AG08395 (cell line): ENCODE measurements at regions not wholly inside any gene's neighbourhood (a gene's known extent, or its start where the extent isn't known, plus 50 kb on each side); places are given as distances from the start of the nearest gene placed in this dataset.

Source experiments
- DNase-seq: peaks from one replicate; pipeline ENCODE4 v3.0.0; 2012; ENCODE audit warnings: mixed read lengths, low spot score

GRCh38 chr3:152054315-152054714 lies 180.9 kb downstream of the SUCNR1 start:
- DNase-seq, result no peak

GRCh38 chr3:152056073-152056472 lies 182.6 kb downstream of the SUCNR1 start:
- no peak for DNase-seq

GRCh38 chr3:152056481-152056880 lies 183.0 kb downstream of the SUCNR1 start:
- DNase-seq, result no peak

- DNase-seq, result no peak
These were observed 183.5 kb downstream of the SUCNR1 start for GRCh38 chr3:152056987-152057386.

GRCh38 chr3:152058856-152059255 lies 185.4 kb downstream of the SUCNR1 start:
- DNase-seq, result no peak

GRCh38 chr3:152060701-152061100 lies 187.3 kb downstream of the SUCNR1 start:
- no peak for DNase-seq

- DNase-seq, result no peak
These were observed 187.9 kb downstream of the SUCNR1 start for GRCh38 chr3:152061296-152061695.

- DNase-seq, result no peak
These were observed 196.4 kb downstream of the SUCNR1 start for GRCh38 chr3:152069871-152070270.

- DNase-seq, result no peak
These were observed 197.4 kb upstream of the MBNL1 start for GRCh38 chr3:152071315-152071714.

GRCh38 chr3:152071924-152072323 lies 196.8 kb upstream of the MBNL1 start:
- peak; percentile 64 for DNase-seq

- DNase-seq, result peak; percentile 55
These were observed 195.5 kb upstream of the MBNL1 start for GRCh38 chr3:152073267-152073666.

GRCh38 chr3:152076148-152076547 lies 192.6 kb upstream of the MBNL1 start:
- no peak for DNase-seq

- no peak for DNase-seq
These were observed 188.7 kb upstream of the MBNL1 start for GRCh38 chr3:152079980-152080379.

- DNase-seq, result no peak
These were observed 185.6 kb upstream of the MBNL1 start for GRCh38 chr3:152083135-152083534.

- DNase-seq, result no peak
These were observed 184.1 kb upstream of the MBNL1 start for GRCh38 chr3:152084441-152085158.

GRCh38 chr3:152087153-152087552 lies 181.6 kb upstream of the MBNL1 start:
- DNase-seq, result no peak

- no peak for DNase-seq
These were observed 179.2 kb upstream of the MBNL1 start for GRCh38 chr3:152089528-152089927.

GRCh38 chr3:152091725-152092124 lies 177.0 kb upstream of the MBNL1 start:
- no peak for DNase-seq

- no peak for DNase-seq
These were observed 174.8 kb upstream of the MBNL1 start for GRCh38 chr3:152093901-152094300.

GRCh38 chr3:152094406-152094805 lies 174.3 kb upstream of the MBNL1 start:
- no peak for DNase-seq

GRCh38 chr3:152095472-152095871 lies 173.3 kb upstream of the MBNL1 start:
- no peak for DNase-seq

- DNase-seq, result no peak
These were observed 172.3 kb upstream of the MBNL1 start for GRCh38 chr3:152096280-152096906.

- DNase-seq, result no peak
These were observed 171.6 kb upstream of the MBNL1 start for GRCh38 chr3:152097120-152097519.

GRCh38 chr3:152097770-152098169 lies 171.0 kb upstream of the MBNL1 start:
- no peak for DNase-seq
